22Rv1 (cell line): ENCODE measurements at regions not wholly inside any gene's neighbourhood (a gene's known extent, or its start where the extent isn't known, plus 50 kb on each side); places are given as distances from the start of the nearest gene placed in this dataset.

ENCODE experiments used
- H3K27ac ChIP-seq: fragments of 450-650 bp; 2 replicates; pipeline ENCODE4 v1.5.1; 2017
- CTCF ChIP-seq: fragments of 450-650 bp; IDR thresholded peaks from 2 replicates; pipeline ENCODE4 v1.5.1; 2017; ENCODE audit warnings: mild to moderate bottlenecking
- ZFX ChIP-seq: fragments of 450-650 bp; IDR thresholded peaks from 2 replicates; pipeline ENCODE4 v1.6.1; 2017; ENCODE audit warnings: antibody characterized with exemption, borderline replicate concordance

GRCh38 chr9:6703898-6704639 is 53.7 kb upstream of the KDM4C start:
- TF ChIP-seq CTCF = no peak
- no peak for TF ChIP-seq ZFX
- peak overlapping the region; percentile 87 for H3K27ac ChIP-seq

- no peak overlapping the region; the same call in 1 of the 2 replicates for H3K27ac ChIP-seq
- TF ChIP-seq CTCF (no peak), ZFX (no peak)
Observed at GRCh38 chr9:6702707-6703106, 55.1 kb upstream of the KDM4C start.

- no peak overlapping the region for H3K27ac ChIP-seq
- no peak for TF ChIP-seq ZFX
- no peak for TF ChIP-seq CTCF
Observed at GRCh38 chr9:6696178-6696577, 50.6 kb upstream of the GLDC start.

GRCh38 chr9:6695121-6695814 is 49.7 kb upstream of the GLDC start:
- no peak overlapping the region for H3K27ac ChIP-seq
- TF ChIP-seq CTCF (no peak), ZFX (no peak)
